ENCODE measurements at regions not wholly inside any gene's neighbourhood (a gene's known extent, or its start where the extent isn't known, plus 50 kb on each side); places are given as distances from the start of the nearest gene placed in this dataset.
"Not testable (repeated sequence)": the region's sequence is repeated elsewhere in the genome, so short reads cannot be mapped to it uniquely, and the experiment has no call there.

DNA sequence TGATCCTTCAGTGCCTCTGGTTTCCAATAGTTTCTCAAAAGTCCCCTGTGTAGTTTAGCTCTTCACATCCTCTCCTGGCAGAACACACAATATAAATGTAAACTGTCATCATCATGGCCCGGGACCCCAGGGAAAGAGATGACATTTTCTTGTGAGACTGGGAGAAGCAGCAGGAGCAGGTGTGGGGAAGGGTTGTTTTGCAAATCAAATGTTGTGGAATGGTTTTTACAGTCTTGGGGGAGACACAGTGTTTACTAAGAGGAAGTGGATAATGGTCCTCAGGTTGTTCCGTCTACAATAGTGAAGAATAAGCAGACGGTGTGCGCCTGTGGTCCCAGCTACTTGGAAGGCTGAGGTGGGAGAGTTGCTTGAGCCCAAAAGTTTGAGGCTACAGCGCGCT is 159.1 kb downstream of the SEC23IP start:
- no peak for DNase-seq

- no peak for DNase-seq
Observed at GRCh38 chr10:120052964-120053702, 160.6 kb downstream of the SEC23IP start.

DNA sequence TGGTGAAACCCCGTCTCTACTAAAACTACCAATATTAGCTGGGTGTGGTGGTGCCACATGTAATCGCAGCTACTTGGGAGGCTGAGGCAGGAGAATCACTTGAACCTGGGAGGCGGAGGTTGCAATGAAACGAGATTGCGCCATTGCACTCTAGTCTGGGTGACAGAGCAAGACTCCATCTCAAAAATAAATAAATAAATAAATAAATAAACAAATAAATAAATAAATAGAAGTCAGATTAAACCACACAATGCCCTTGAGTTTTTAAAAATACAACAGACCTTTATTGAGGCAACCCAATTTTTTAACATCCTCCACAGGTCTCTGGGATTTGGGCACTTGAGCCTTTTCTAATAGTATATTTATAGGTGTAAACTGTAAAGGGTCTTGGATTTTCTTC is 167.3 kb downstream of the SEC23IP start:
- DNase-seq = not testable (repeated sequence)

DNA sequence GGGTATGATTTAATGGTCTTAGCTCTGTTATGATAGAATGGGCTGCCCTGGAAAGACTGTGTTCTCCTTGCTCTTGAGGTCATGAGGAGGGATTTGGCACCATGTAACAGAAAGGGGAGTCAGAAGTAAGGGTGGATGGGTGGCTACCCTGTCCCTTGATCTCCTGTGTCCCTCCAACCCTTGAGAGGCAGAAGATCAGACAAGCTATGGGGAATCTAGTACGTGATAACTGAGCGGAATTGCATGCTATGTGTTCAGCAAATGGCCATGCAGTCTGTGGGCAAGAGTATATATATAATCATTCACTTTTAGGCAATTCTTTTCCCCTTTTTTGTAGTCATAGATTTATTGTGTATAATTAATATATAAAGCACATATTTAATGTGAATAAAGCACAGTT is 174.9 kb downstream of the SEC23IP start:
- no peak for DNase-seq

- DNase-seq = no peak
Observed at GRCh38 chr10:120069700-120070099, 177.2 kb downstream of the SEC23IP start.

DNA sequence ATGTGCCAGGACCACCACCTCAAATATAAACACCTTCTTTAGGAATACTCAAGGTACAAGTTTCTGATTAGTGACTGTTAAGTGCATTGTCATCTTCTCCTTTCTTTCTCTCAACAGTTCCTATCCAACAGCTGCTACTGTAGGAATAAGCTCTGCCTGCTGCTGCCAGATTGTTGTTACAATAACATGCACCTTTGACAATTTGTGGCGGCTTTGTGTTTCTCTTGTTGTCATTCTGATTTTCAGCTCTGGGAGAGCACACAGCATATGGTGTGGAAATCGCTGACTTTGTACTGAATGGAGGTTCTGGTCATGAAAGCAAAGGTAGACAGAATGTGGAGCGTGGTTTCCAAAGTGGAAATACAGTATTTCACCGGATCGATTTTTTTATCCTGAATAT is 182.8 kb downstream of the SEC23IP start:
- DNase-seq = no peak

GRCh38 chr10:120076996-120077706 is 184.6 kb downstream of the SEC23IP start:
- no peak for DNase-seq

GRCh38 chr10:120077707-120078492 is 185.4 kb downstream of the SEC23IP start:
- no peak for DNase-seq

GRCh38 chr10:120085096-120085796 is 192.7 kb downstream of the SEC23IP start:
- DNase-seq = no peak

DNA sequence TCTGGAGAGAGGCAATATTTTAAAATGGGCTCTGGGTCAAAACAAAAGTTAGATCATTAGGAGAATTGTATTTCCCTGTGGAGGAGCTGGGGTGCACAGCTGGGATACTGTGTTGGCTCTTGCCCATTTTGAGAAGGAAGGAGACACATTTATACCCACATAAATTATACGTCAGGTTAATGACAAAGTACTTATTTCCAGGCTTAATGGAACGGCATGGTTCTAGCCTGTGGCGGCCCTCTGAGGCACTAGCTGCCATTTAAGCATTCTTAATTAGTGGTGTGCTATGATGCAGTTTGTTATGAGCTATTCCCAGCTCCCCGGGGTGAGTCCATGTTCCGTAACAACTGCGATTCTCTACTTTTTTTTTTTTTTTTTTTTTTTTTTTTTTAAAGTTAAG is 193.5 kb downstream of the SEC23IP start:
- no peak for DNase-seq

- DNase-seq = no peak
Observed at GRCh38 chr10:120087109-120087508, 194.6 kb downstream of the SEC23IP start.

DNA sequence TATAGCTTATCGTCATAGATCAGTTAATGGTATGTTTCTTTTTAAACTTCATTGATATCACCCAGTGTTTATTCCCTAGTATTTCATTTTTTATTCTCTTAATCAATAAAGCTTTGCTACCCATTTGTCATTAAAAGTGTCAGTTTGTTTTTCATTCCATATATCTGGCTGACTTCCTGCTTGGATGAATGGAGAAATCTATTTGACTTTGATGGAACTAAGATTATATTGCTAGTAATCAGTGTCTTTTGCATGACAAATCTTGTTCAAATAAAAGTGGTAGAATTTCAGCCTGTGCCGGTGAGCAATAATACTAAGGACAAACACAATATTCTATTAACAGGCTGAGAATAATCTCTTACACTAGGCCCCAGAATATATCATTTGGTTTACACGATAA is 203.3 kb downstream of the SEC23IP start:
- DNase-seq = no peak

GRCh38 chr10:120097766-120098165 is 205.2 kb downstream of the SEC23IP start:
- no peak for DNase-seq

- DNase-seq = no peak
Observed at GRCh38 chr10:120098232-120098930, 205.9 kb downstream of the SEC23IP start.

- no peak for DNase-seq
Observed at GRCh38 chr10:120103738-120104560, 211.4 kb downstream of the SEC23IP start.

DNA sequence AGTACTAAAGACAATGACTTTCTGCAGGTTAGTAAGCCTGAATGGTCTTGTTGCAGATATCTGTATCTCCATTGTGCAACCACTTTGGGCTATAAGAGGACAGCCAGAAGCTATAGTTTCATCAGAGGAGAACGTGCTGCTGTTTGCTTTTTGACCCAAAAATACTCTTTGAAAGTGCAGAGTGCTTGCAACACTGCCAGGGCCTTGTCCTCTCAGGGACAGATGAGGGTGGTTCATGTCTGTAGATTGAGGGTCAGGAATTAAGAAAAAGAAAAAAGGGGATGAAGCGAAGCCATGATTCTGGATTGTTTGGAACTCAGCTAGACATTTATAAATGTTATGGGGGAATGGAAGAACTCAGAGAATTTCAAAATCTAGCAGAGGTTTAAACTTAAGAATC is 212.5 kb downstream of the SEC23IP start:
- DNase-seq = no peak

DNA sequence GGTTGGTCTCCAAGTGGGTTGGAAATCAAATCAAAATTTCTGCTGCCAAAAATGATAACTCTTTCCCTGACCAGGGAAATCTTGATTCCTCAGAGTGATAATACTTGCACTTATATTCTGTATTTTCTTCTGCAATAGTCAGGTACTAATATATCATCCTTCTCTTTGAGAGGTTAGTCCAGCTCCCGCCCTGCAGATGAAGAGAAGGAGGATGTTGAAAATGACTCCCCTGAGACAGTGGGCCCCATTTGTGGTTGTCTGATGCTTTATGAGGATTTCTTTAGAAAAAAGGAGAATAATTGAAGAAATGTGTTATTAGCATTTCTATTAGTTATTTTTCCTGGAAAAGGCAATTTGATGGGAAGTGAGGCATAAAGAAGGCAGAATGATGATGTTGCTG is 213.0 kb downstream of the SEC23IP start:
- DNase-seq = no peak

DNA sequence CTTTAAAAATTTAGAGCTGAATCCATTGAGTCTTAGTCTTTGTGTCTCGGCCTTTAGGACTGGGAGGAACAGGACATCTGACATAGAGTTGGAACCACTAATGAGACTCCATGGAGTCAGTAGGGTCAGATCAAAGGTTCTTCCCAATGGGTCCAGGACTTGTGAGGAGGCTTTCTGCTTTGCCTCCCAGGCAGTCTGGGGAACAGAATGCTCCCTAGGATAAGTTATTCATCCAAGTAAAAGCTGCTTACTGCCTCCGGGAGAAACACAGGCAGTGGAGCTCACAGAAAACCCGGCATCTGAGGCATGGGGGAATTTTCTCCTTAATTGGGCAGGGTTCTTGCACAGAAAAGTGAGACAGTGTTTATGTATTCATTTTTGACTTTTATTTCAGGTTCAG is 216.4 kb downstream of the SEC23IP start:
- DNase-seq = no peak

GRCh38 chr10:120109725-120110124 is 217.2 kb downstream of the SEC23IP start:
- DNase-seq = not testable (repeated sequence)

DNA sequence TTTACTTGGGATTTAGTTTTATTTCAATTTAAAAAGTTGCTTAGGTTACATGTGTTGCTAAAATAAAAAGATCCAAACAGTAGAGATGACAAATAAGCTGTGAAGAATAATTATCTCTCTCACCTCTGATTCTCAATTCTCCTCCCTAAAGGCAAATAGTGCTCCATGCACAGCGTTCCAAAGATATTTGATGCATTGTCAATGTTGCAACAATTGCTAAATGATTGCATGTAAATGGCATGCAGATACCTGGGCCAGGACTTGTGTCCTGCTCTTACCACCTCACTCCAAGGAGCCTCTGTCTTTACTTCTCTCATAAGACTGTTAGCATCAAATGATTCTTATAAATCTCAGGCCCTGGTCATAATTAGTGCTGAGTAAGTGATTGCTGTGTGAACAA is 217.7 kb downstream of the SEC23IP start:
- no peak for DNase-seq

GRCh38 chr10:120111628-120112027 is 219.1 kb downstream of the SEC23IP start:
- DNase-seq = no peak

DNA sequence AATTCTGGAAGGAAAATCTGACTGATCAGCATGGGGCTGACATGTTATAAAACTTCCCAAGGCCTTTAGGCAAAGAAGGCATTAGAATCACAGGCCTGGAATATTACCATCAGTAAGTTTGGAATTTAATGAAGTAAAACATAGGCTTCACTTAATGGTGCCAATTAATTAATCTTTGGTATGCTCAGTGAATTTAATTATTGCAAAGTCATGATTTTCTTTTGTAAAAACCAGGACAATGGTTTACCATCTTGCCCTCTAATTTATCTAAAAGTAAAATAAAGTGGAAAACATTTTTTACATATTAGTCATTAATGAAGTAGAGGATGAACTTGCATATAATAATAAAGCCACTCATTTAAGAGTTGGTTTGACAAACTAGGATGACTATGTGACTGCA is 220.3 kb downstream of the SEC23IP start:
- DNase-seq = no peak
